Peyer's patch (tissue), 4 donors: ENCODE measurements at regions not wholly inside any gene's neighbourhood (a gene's known extent, or its start where the extent isn't known, plus 50 kb on each side); places are given as distances from the start of the nearest gene placed in this dataset.

Experiments used
- POLR2A ChIP-seq, 2 donors: fragments of 450-650 bp; IDR thresholded peaks; one replicate each; pipeline ENCODE4 v1.5.1; 2017; ENCODE audit warnings: antibody characterized with exemption in 2 of 2, mild to moderate bottlenecking in 2 of 2, moderate library complexity in 2 of 2
- TF ChIP-seq, protein P1 (sequence below), 6 experiments: fragments of 450-650 bp in 4 of 6; fragments of 200-600 bp in 2 of 6; sonication (generic) in 1 of 6; IDR thresholded peaks; one replicate each; pipeline ENCODE4 v1.5.1; 2017 to 2019; ENCODE audit warnings: antibody characterized with exemption in 6 of 6, mild to moderate bottlenecking in 3 of 6, moderate library complexity in 1 of 6

DNA sequence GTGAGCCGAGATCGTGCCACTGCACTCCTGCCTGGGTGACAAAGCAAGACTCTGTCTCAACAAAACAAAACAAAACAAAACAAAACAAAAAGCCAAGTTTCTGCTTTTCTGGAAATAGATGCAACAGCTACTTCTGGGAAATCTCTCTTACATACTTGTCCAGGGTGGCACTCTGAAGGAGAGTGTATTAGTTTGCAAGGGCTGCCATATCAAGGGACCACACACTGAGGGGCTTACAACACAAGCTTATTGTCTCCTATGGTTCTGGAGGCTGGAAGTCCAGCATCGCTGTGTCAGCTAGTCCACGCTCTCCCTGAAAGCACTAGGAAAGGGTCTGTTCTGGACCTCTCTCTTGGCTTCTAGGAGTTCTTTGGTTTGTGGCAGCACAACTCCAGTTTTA, 277.9 kb upstream of the WWC1 start:
- no peak for TF ChIP-seq POLR2A (IDR thresholded peaks at IDR 0.05)
- TF ChIP-seq, protein P1, sequence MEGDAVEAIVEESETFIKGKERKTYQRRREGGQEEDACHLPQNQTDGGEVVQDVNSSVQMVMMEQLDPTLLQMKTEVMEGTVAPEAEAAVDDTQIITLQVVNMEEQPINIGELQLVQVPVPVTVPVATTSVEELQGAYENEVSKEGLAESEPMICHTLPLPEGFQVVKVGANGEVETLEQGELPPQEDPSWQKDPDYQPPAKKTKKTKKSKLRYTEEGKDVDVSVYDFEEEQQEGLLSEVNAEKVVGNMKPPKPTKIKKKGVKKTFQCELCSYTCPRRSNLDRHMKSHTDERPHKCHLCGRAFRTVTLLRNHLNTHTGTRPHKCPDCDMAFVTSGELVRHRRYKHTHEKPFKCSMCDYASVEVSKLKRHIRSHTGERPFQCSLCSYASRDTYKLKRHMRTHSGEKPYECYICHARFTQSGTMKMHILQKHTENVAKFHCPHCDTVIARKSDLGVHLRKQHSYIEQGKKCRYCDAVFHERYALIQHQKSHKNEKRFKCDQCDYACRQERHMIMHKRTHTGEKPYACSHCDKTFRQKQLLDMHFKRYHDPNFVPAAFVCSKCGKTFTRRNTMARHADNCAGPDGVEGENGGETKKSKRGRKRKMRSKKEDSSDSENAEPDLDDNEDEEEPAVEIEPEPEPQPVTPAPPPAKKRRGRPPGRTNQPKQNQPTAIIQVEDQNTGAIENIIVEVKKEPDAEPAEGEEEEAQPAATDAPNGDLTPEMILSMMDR (IDR thresholded peaks at IDR 0.05): no peak
